Neural cell (in vitro differentiated cells): ENCODE measurements at regions not wholly inside any gene's neighbourhood (a gene's known extent, or its start where the extent isn't known, plus 50 kb on each side); places are given as distances from the start of the nearest gene placed in this dataset.

Experiments
- H2AFZ ChIP-seq: fragments of 200-600, 300-800 bp; sonication (generic), shearing (Covaris generic); 2 replicates; pipeline ENCODE4 v1.6.0; 2014; ENCODE audit warnings: low read depth, mild to moderate bottlenecking, antibody characterized with exemption, low read length, moderate library complexity
- H3F3A ChIP-seq: fragments of 200-600 bp; shearing (Covaris generic); 2 replicates; pipeline ENCODE4 v1.6.1; 2016; ENCODE audit warnings: mild to moderate bottlenecking, moderate library complexity, mixed read lengths, antibody characterized with exemption, low read length; ENCODE audit not compliant: insufficient read depth, poor library complexity, severe bottlenecking
- H3K27ac ChIP-seq: fragments of 200-600, 300-800 bp; sonication (generic), shearing (Covaris generic); 2 replicates; pipeline ENCODE4 v1.5.1; 2014; ENCODE audit warnings: mild to moderate bottlenecking, low read length, moderate library complexity
- H3K27me3 ChIP-seq: fragments of 300-800, 200-600 bp; sonication (generic), shearing (Covaris generic); 2 replicates; pipeline ENCODE4 v1.6.0; 2014; ENCODE audit warnings: mild to moderate bottlenecking, low read depth, low read length, moderate library complexity; ENCODE audit not compliant: insufficient read depth
- H3K36me3 ChIP-seq: fragments of 300-800, 200-600 bp; sonication (generic), shearing (Covaris generic); 2 replicates; pipeline ENCODE4 v1.5.1; 2014; ENCODE audit warnings: mild to moderate bottlenecking, antibody characterized with exemption, low read length, moderate library complexity; ENCODE audit not compliant: insufficient read depth
- H3K4me2 ChIP-seq: fragments of 300-800, 200-600 bp; sonication (generic), shearing (Covaris generic); 2 replicates; pipeline ENCODE4 v1.6.0; 2014; ENCODE audit warnings: mild to moderate bottlenecking, low read length
- H3K4me3 ChIP-seq: fragments of 300-800, 200-600 bp; sonication (generic), shearing (Covaris generic); 2 replicates; pipeline ENCODE4 v1.5.1; 2014; ENCODE audit warnings: mild to moderate bottlenecking, low read length, moderate library complexity
- H3K79me2 ChIP-seq: fragments of 200-600 bp; shearing (Covaris generic); replicated peaks from 2 replicates; pipeline ENCODE4 v1.6.0; 2014; ENCODE audit warnings: mild to moderate bottlenecking, low read length, moderate library complexity; ENCODE audit not compliant: insufficient read depth
- H3K9ac ChIP-seq: fragments of 300-800, 200-600 bp; sonication (generic), shearing (Covaris generic); 2 replicates; pipeline ENCODE4 v1.6.1; 2016; ENCODE audit warnings: mild to moderate bottlenecking, low read length, mixed read lengths
- H3K9me2 ChIP-seq: fragments of 200-600 bp; shearing (Covaris generic); 2 replicates; pipeline ENCODE4 v1.6.1; 2016; ENCODE audit warnings: mild to moderate bottlenecking, low read length, mixed read lengths; ENCODE audit not compliant: insufficient read depth
- H3K9me3 ChIP-seq: fragments of 200-600, 300-800 bp; sonication (generic), shearing (Covaris generic); 2 replicates; pipeline ENCODE4 v1.6.1; 2016; ENCODE audit warnings: mild to moderate bottlenecking, mixed run types, low read length, moderate library complexity, mixed read lengths
- H4K20me1 ChIP-seq: fragments of 200-600 bp; shearing (Covaris generic); 2 replicates; pipeline ENCODE4 v1.6.1; 2016; ENCODE audit warnings: mild to moderate bottlenecking, mixed run types; ENCODE audit not compliant: insufficient read depth
- EP300 ChIP-seq: fragments of 450-650 bp; conservative IDR thresholded peaks from 2 replicates; pipeline ENCODE4 v1.6.1; 2014; ENCODE audit warnings: antibody characterized with exemption, mild to moderate bottlenecking, moderate library complexity; ENCODE audit not compliant: poor library complexity, severe bottlenecking
- EZH2 ChIP-seq: fragments of 200-600, 300-800 bp; shearing (Covaris generic), sonication (generic); IDR thresholded peaks from 2 replicates; pipeline ENCODE4 v1.6.1; 2014; ENCODE audit warnings: antibody characterized with exemption, low read length, borderline replicate concordance, mild to moderate bottlenecking; ENCODE audit not compliant: insufficient read depth, poor library complexity, severe bottlenecking
- MXI1 ChIP-seq: fragments of 450-650 bp; conservative IDR thresholded peaks from 2 replicates; pipeline ENCODE4 v1.6.1; 2014; ENCODE audit warnings: antibody characterized with exemption, mild to moderate bottlenecking; ENCODE audit not compliant: poor library complexity, severe bottlenecking
- POLR2AphosphoS5 ChIP-seq: IDR thresholded peaks from 2 replicates; pipeline ENCODE4 v1.6.1; 2012
- RAD21 ChIP-seq: fragments of 450-650 bp; conservative IDR thresholded peaks from 2 replicates; pipeline ENCODE4 v1.6.1; 2014; ENCODE audit warnings: antibody characterized with exemption, mild to moderate bottlenecking, moderate library complexity
- SMC3 ChIP-seq: fragments of 450-650 bp; conservative IDR thresholded peaks from 2 replicates; pipeline ENCODE4 v1.6.1; 2014; ENCODE audit warnings: antibody characterized with exemption, mild to moderate bottlenecking, moderate library complexity; ENCODE audit not compliant: poor library complexity
- TAF1 ChIP-seq: IDR thresholded peaks from 2 replicates; pipeline ENCODE4 v1.6.1; 2012; ENCODE audit warnings: low read depth
- TF ChIP-seq, protein P1 (sequence below): fragments of 450-650 bp; IDR thresholded peaks from 2 replicates; pipeline ENCODE4 v1.5.1; 2014; ENCODE audit warnings: antibody characterized with exemption, mild to moderate bottlenecking, moderate library complexity; ENCODE audit not compliant: poor library complexity, severe bottlenecking
- TF ChIP-seq, protein P2 (sequence below): IDR thresholded peaks from 2 replicates; pipeline ENCODE4 v1.6.1; 2012; ENCODE audit warnings: borderline replicate concordance

DNA sequence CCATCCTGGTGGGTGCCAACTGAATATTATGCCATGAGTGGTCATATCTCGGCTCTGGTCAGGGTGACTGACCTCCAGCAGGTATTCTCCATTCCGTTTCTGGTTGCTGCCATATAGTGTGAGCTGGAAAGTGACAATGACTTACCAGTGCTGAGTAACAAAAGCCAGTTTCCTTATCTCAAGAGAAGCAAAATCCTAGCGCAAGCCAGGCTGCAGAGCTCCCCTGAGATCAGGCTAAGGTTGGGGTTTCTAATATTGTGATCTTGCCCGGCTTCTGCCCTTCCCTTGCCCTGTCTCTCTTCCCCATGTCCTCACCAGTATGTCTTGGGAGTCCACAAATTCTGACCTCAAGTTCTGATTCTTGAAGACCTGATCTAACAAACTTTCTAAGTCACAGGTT lies 271.3 kb upstream of the SPTLC3 start:
- H3K9me3 ChIP-seq: no peaks in the 10 kb centered on the region
- no peak for TF ChIP-seq EZH2
- TF ChIP-seq POLR2AphosphoS5: no peak
- no peak for TF ChIP-seq TAF1
- TF ChIP-seq, protein P1, sequence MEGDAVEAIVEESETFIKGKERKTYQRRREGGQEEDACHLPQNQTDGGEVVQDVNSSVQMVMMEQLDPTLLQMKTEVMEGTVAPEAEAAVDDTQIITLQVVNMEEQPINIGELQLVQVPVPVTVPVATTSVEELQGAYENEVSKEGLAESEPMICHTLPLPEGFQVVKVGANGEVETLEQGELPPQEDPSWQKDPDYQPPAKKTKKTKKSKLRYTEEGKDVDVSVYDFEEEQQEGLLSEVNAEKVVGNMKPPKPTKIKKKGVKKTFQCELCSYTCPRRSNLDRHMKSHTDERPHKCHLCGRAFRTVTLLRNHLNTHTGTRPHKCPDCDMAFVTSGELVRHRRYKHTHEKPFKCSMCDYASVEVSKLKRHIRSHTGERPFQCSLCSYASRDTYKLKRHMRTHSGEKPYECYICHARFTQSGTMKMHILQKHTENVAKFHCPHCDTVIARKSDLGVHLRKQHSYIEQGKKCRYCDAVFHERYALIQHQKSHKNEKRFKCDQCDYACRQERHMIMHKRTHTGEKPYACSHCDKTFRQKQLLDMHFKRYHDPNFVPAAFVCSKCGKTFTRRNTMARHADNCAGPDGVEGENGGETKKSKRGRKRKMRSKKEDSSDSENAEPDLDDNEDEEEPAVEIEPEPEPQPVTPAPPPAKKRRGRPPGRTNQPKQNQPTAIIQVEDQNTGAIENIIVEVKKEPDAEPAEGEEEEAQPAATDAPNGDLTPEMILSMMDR: no peak
- no peak for TF ChIP-seq MXI1
- no peaks in the 10 kb centered on the region for H3K27me3 ChIP-seq
- H3K79me2 ChIP-seq: no peaks in the 10 kb centered on the region
- no peak overlapping the region for H3K4me3 ChIP-seq
- no peaks in the 10 kb centered on the region for H3K36me3 ChIP-seq
- H3F3A ChIP-seq: no peaks in the 10 kb centered on the region
- no peaks in the 10 kb centered on the region for H3K9me2 ChIP-seq
- H4K20me1 ChIP-seq: no peaks in the 10 kb centered on the region
- H2AFZ ChIP-seq: no peak overlapping the region
- H3K4me2 ChIP-seq: no peak overlapping the region
- no peak overlapping the region for H3K27ac ChIP-seq
- no peak overlapping the region for H3K9ac ChIP-seq

DNA sequence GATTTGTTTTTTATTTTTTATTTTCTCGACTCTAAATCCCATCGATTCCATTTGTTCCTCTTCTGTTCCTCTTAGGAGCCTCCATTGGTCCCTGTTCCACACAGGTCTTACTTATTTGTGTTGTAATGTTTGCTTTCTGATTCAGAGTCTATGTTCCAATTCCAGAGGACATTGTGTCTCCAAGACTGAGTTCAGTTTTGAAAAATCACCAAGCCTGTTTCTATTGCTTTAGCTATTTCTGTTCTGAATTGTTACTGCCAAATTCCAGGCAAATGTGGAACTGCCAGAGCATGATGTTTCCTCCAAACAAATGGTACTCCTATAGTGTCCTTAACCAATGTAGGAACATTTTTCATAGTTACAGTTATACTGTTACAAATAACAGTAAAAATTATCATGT lies 270.9 kb upstream of the SPTLC3 start:
- no peaks in the 10 kb centered on the region for H3K27me3 ChIP-seq
- no peaks in the 10 kb centered on the region for H3K9me2 ChIP-seq
- no peak overlapping the region for H3K4me3 ChIP-seq
- H2AFZ ChIP-seq: no peak overlapping the region
- H3K27ac ChIP-seq: no peak overlapping the region
- no peak overlapping the region for H3K9ac ChIP-seq
- H3F3A ChIP-seq: no peaks in the 10 kb centered on the region
- H3K4me2 ChIP-seq: no peak overlapping the region
- no peaks in the 10 kb centered on the region for H4K20me1 ChIP-seq
- H3K79me2 ChIP-seq: no peaks in the 10 kb centered on the region
- H3K36me3 ChIP-seq: no peaks in the 10 kb centered on the region
- TF ChIP-seq EZH2 (no peak), EP300 (no peak), MXI1 (no peak), SMC3 (no peak), RAD21 (no peak), POLR2AphosphoS5 (no peak), TAF1 (no peak)
- TF ChIP-seq, protein P1: no peak
- TF ChIP-seq, protein P2, sequence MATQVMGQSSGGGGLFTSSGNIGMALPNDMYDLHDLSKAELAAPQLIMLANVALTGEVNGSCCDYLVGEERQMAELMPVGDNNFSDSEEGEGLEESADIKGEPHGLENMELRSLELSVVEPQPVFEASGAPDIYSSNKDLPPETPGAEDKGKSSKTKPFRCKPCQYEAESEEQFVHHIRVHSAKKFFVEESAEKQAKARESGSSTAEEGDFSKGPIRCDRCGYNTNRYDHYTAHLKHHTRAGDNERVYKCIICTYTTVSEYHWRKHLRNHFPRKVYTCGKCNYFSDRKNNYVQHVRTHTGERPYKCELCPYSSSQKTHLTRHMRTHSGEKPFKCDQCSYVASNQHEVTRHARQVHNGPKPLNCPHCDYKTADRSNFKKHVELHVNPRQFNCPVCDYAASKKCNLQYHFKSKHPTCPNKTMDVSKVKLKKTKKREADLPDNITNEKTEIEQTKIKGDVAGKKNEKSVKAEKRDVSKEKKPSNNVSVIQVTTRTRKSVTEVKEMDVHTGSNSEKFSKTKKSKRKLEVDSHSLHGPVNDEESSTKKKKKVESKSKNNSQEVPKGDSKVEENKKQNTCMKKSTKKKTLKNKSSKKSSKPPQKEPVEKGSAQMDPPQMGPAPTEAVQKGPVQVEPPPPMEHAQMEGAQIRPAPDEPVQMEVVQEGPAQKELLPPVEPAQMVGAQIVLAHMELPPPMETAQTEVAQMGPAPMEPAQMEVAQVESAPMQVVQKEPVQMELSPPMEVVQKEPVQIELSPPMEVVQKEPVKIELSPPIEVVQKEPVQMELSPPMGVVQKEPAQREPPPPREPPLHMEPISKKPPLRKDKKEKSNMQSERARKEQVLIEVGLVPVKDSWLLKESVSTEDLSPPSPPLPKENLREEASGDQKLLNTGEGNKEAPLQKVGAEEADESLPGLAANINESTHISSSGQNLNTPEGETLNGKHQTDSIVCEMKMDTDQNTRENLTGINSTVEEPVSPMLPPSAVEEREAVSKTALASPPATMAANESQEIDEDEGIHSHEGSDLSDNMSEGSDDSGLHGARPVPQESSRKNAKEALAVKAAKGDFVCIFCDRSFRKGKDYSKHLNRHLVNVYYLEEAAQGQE: no peak
- H3K9me3 ChIP-seq: no peaks in the 10 kb centered on the region
